ENCODE measurements at regions not wholly inside any gene's neighbourhood (a gene's known extent, or its start where the extent isn't known, plus 50 kb on each side); places are given as distances from the start of the nearest gene placed in this dataset.
"Not testable (repeated sequence)": the region's sequence is repeated elsewhere in the genome, so short reads cannot be mapped to it uniquely, and the experiment has no call there.

GRCh38 chr14:106389186-106389585, 862.8 kb downstream of the TMEM121 start:
- H3K36me3 ChIP-seq (ENCODE audit: control insufficient read depth, insufficient read depth, low read length); H3K4me3 ChIP-seq (ENCODE audit: low read depth, low read length); H3K9ac ChIP-seq (ENCODE audit: low read depth, low read length); H3K4me1 ChIP-seq (ENCODE audit: control insufficient read depth, insufficient read depth, low read length); H3K27me3 ChIP-seq (ENCODE audit: control insufficient read depth, insufficient read depth, low read length); H3K27ac ChIP-seq (ENCODE audit: low read depth, low read length): not testable (repeated sequence)
- H3K9me3 ChIP-seq (ENCODE audit: control insufficient read depth, insufficient read depth, low read length) = peaks cover 74% of the 10 kb centered on the region

DNA sequence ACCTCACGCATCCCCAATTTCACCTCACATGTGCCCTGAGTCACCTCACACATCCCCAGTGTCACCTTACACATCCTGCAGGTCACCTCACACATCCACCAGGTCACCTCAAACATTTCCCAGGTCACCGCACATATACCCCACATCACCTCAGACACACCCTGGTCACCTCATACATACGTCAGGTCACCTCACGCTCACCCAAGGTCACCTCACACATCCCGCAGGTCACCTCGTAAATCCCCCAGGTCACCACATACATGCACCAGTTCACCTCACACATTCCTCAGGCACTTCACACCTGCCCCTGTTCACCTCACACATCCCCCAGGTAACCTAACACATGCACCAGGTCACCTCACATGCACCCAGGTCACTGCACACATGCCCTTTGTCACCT, 864.0 kb downstream of the TMEM121 start:
- no peak overlapping the region for H3K4me3 ChIP-seq (ENCODE audit: low read depth, low read length)
- H3K4me1 ChIP-seq (ENCODE audit: control insufficient read depth, insufficient read depth, low read length) = no peaks in the 10 kb centered on the region
- H3K9ac ChIP-seq (ENCODE audit: low read depth, low read length) = no peak overlapping the region
- no peak overlapping the region for H3K27ac ChIP-seq (ENCODE audit: low read depth, low read length)
- H3K27me3 ChIP-seq (ENCODE audit: control insufficient read depth, insufficient read depth, low read length) = no peaks in the 10 kb centered on the region
- no peaks in the 10 kb centered on the region for H3K36me3 ChIP-seq (ENCODE audit: control insufficient read depth, insufficient read depth, low read length)
- H3K9me3 ChIP-seq (ENCODE audit: control insufficient read depth, insufficient read depth, low read length) = peaks cover 77% of the 10 kb centered on the region

GRCh38 chr14:106390947-106391346, 864.6 kb downstream of the TMEM121 start:
- H3K27me3 ChIP-seq (ENCODE audit: control insufficient read depth, insufficient read depth, low read length) = no peaks in the 10 kb centered on the region
- H3K4me1 ChIP-seq (ENCODE audit: control insufficient read depth, insufficient read depth, low read length) = no peaks in the 10 kb centered on the region

DNA sequence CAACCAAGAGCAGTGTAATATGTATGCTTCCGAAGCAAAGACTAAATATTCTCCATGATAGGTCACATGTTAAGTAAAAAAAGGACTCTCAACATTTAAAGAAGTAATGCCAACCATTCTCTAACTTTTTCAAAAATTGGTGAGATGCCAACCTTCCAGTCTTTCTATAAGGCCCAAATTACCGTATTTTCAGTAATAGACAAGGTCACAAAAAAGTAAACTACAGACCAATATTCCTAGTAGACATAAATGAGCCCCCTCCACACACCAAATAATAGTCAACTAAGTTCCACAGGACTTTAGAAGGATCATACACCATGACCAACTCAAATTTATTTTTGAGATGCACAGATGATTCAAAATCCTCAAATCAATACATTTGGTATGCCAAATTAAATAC, 867.4 kb downstream of the TMEM121 start:
- Histone ChIP-seq H3K4me3 (ENCODE audit: low read depth, low read length) (no peak overlapping the region), H3K9me3 (ENCODE audit: control insufficient read depth, insufficient read depth, low read length) (peaks cover 78% of the 10 kb centered on the region), H3K36me3 (ENCODE audit: control insufficient read depth, insufficient read depth, low read length) (no peaks in the 10 kb centered on the region), H3K27ac (ENCODE audit: low read depth, low read length) (no peak overlapping the region), H3K27me3 (ENCODE audit: control insufficient read depth, insufficient read depth, low read length) (no peaks in the 10 kb centered on the region), H3K4me1 (ENCODE audit: control insufficient read depth, insufficient read depth, low read length) (no peaks in the 10 kb centered on the region), H3K9ac (ENCODE audit: low read depth, low read length) (no peak overlapping the region)

More at GRCh38 chr14:106390947-106391346, 864.6 kb downstream of the TMEM121 start:
- H3K9me3 ChIP-seq (ENCODE audit: control insufficient read depth, insufficient read depth, low read length) = peaks cover 81% of the 10 kb centered on the region
- H3K4me3 ChIP-seq (ENCODE audit: low read depth, low read length) = no peak overlapping the region
- H3K36me3 ChIP-seq (ENCODE audit: control insufficient read depth, insufficient read depth, low read length) = no peaks in the 10 kb centered on the region
- H3K9ac ChIP-seq (ENCODE audit: low read depth, low read length) = no peak overlapping the region
- H3K27ac ChIP-seq (ENCODE audit: low read depth, low read length) = no peak overlapping the region

DNA sequence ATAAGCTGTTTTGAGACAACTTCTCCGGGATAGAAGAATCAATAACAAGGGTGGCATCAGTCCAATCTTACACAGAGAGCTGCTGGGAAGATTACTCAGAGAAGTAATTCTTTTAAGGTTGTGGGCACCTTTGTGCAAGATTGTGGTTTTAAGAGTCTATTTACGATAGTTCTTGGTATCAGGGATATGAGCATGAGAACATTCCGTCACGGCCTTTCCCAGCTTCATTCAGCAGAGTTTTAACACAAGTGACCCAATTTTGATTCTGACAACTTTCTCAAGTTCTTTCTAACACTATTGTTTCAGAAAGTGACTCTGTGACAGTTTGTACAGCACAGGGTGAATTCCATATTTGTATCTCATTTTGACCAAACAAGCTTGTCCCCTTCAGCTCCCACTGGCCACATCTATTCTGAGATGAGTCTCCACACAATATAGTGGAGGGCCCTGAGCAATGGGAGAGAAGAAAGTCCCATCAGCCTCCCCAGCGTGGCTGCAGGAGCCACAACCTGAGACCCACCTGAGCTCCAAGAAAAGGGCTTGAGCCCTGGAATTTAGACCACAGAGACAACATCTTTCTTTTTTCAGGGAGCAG, 869.2 kb downstream of the TMEM121 start:
- peaks cover 67% of the 10 kb centered on the region for H3K9me3 ChIP-seq (ENCODE audit: control insufficient read depth, insufficient read depth, low read length)
- no peaks in the 10 kb centered on the region for H3K4me1 ChIP-seq (ENCODE audit: control insufficient read depth, insufficient read depth, low read length)
- no peak overlapping the region for H3K9ac ChIP-seq (ENCODE audit: low read depth, low read length)
- H3K27ac ChIP-seq (ENCODE audit: low read depth, low read length) = no peak overlapping the region
- no peaks in the 10 kb centered on the region for H3K36me3 ChIP-seq (ENCODE audit: control insufficient read depth, insufficient read depth, low read length)
- no peaks in the 10 kb centered on the region for H3K27me3 ChIP-seq (ENCODE audit: control insufficient read depth, insufficient read depth, low read length)
- H3K4me3 ChIP-seq (ENCODE audit: low read depth, low read length) = no peak overlapping the region

DNA sequence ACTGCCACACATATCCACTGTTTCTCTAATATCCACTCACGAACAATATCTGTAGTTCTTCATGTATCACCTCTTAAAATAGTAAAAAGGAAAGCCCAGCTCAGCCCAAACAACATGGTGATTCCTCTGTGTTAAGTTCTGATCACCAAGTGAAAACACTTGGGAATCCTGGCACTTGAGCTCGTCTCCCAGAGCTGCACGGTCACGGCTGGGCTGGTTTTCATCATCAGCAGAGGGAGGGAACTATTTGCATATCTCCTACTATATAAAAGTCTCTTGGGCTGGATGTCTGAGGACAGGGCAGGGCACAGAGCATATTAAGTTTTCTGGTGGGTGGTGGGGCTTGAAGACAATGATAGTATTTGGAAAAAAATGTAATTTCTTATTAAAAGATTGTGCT, 870.6 kb downstream of the TMEM121 start:
- Histone ChIP-seq H3K36me3 (ENCODE audit: control insufficient read depth, insufficient read depth, low read length) (no peaks in the 10 kb centered on the region), H3K27ac (ENCODE audit: low read depth, low read length) (no peak overlapping the region), H3K9ac (ENCODE audit: low read depth, low read length) (no peak overlapping the region), H3K4me1 (ENCODE audit: control insufficient read depth, insufficient read depth, low read length) (no peaks in the 10 kb centered on the region), H3K9me3 (ENCODE audit: control insufficient read depth, insufficient read depth, low read length) (peaks cover 57% of the 10 kb centered on the region), H3K27me3 (ENCODE audit: control insufficient read depth, insufficient read depth, low read length) (no peaks in the 10 kb centered on the region), H3K4me3 (ENCODE audit: low read depth, low read length) (no peak overlapping the region)

GRCh38 chr14:106398931-106399331, 872.5 kb downstream of the TMEM121 start:
- H3K4me3 ChIP-seq (ENCODE audit: low read depth, low read length); H3K27me3 ChIP-seq (ENCODE audit: control insufficient read depth, insufficient read depth, low read length); H3K27ac ChIP-seq (ENCODE audit: low read depth, low read length); H3K9ac ChIP-seq (ENCODE audit: low read depth, low read length); H3K4me1 ChIP-seq (ENCODE audit: control insufficient read depth, insufficient read depth, low read length); H3K36me3 ChIP-seq (ENCODE audit: control insufficient read depth, insufficient read depth, low read length): not testable (repeated sequence)
- H3K9me3 ChIP-seq (ENCODE audit: control insufficient read depth, insufficient read depth, low read length) = peaks cover 45% of the 10 kb centered on the region

DNA sequence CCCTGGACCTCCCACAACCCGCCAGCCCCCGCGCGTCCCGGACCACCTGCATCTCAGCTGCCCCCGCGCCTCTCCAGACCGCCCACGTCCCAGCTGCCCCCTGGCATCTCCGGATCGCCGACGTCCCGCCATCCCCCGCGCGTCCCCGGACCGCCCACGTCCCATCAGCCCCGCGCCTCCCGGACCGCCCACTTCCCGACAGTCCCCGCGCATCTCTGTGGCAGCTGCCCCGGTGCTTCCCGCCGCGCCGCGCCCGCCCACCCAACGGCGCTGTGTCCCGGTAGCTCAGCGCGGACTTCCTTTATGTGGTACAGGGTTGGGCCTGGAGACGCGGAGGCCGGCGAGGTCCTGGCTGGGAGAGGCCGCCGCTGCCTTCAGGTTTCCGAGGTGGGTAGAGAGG, 874.9 kb downstream of the TMEM121 start:
- H3K36me3 ChIP-seq (ENCODE audit: control insufficient read depth, insufficient read depth, low read length); H3K4me1 ChIP-seq (ENCODE audit: control insufficient read depth, insufficient read depth, low read length); H3K4me3 ChIP-seq (ENCODE audit: low read depth, low read length); H3K27me3 ChIP-seq (ENCODE audit: control insufficient read depth, insufficient read depth, low read length); H3K27ac ChIP-seq (ENCODE audit: low read depth, low read length); H3K9ac ChIP-seq (ENCODE audit: low read depth, low read length): not testable (repeated sequence)
- peaks cover 33% of the 10 kb centered on the region for H3K9me3 ChIP-seq (ENCODE audit: control insufficient read depth, insufficient read depth, low read length)

DNA sequence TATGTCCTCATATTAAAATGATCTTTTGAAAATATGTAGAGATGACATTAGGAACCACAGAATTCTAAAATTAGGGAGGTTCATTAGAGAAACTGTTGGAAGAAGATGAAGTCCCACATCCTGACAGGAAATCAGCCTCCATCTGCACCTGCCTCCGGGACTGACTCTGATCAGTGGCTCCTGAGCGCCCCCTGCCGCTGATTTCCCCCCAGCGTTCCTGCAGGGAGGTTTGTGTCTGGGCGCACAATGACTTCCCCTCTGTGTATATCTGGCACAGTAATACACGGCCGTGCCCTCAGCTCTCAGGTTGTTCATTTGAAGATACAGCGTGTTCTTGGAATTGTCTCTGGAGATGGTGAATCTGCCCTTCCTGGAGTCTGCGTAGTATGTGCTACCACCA, 883.8 kb downstream of the TMEM121 start:
- H3K36me3 ChIP-seq (ENCODE audit: control insufficient read depth, insufficient read depth, low read length); H3K27ac ChIP-seq (ENCODE audit: low read depth, low read length); H3K27me3 ChIP-seq (ENCODE audit: control insufficient read depth, insufficient read depth, low read length); H3K4me1 ChIP-seq (ENCODE audit: control insufficient read depth, insufficient read depth, low read length); H3K9ac ChIP-seq (ENCODE audit: low read depth, low read length); H3K4me3 ChIP-seq (ENCODE audit: low read depth, low read length): not testable (repeated sequence)
- peaks cover 56% of the 10 kb centered on the region for H3K9me3 ChIP-seq (ENCODE audit: control insufficient read depth, insufficient read depth, low read length)

DNA sequence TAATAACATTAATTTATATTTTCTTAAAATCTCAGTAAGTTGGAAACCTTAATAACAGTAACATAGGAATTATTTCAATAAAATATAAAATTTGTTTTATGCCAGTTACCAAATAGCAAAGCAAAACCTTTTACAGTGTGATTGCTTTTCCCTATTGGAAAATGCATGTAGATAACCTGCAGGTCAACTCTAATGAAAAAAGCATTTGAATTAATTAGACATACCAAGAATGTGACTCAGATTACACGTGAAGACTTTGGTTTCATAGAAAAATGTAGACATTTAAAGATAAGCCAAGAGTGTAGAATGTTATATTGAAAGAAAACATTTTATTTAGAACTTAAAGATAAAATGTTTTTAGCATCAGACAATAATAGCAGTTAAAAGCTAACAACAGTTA, 888.1 kb downstream of the TMEM121 start:
- Histone ChIP-seq H3K9me3 (ENCODE audit: control insufficient read depth, insufficient read depth, low read length) (peaks cover 82% of the 10 kb centered on the region), H3K4me3 (ENCODE audit: low read depth, low read length) (no peak overlapping the region), H3K4me1 (ENCODE audit: control insufficient read depth, insufficient read depth, low read length) (no peaks in the 10 kb centered on the region), H3K27ac (ENCODE audit: low read depth, low read length) (no peak overlapping the region), H3K36me3 (ENCODE audit: control insufficient read depth, insufficient read depth, low read length) (no peaks in the 10 kb centered on the region), H3K27me3 (ENCODE audit: control insufficient read depth, insufficient read depth, low read length) (no peaks in the 10 kb centered on the region), H3K9ac (ENCODE audit: low read depth, low read length) (no peak overlapping the region)

GRCh38 chr14:106417224-106418049, 891.1 kb downstream of the TMEM121 start:
- Histone ChIP-seq H3K27me3 (ENCODE audit: control insufficient read depth, insufficient read depth, low read length) (no peaks in the 10 kb centered on the region), H3K9me3 (ENCODE audit: control insufficient read depth, insufficient read depth, low read length) (peaks cover 70% of the 10 kb centered on the region), H3K27ac (ENCODE audit: low read depth, low read length) (no peak overlapping the region), H3K36me3 (ENCODE audit: control insufficient read depth, insufficient read depth, low read length) (no peaks in the 10 kb centered on the region), H3K9ac (ENCODE audit: low read depth, low read length) (no peak overlapping the region), H3K4me1 (ENCODE audit: control insufficient read depth, insufficient read depth, low read length) (no peaks in the 10 kb centered on the region), H3K4me3 (ENCODE audit: low read depth, low read length) (no peak overlapping the region; the same call in 1 of the 2 replicates)
